ENCODE measurements at regions not wholly inside any gene's neighbourhood (a gene's known extent, or its start where the extent isn't known, plus 50 kb on each side); places are given as distances from the start of the nearest gene placed in this dataset.
A peak's percentile ranks its signal among the peaks of the same experiment; 100 is the strongest.
"Not testable (repeated sequence)": the region's sequence is repeated elsewhere in the genome, so short reads cannot be mapped to it uniquely, and the experiment has no call there.

GRCh38 chr3:177833332-177833731 is 636.0 kb upstream of the TBL1XR1 start:
- no peak for DNase-seq

GRCh38 chr3:177835008-177835407 is 637.7 kb upstream of the TBL1XR1 start:
- peak; percentile 97 for DNase-seq

- peak; percentile 16 for DNase-seq
Observed at GRCh38 chr3:177835917-177836316, 638.6 kb upstream of the TBL1XR1 start.

GRCh38 chr3:177836671-177837070 is 639.4 kb upstream of the TBL1XR1 start:
- DNase-seq: peak; percentile 90

GRCh38 chr3:177837951-177838655 is 640.8 kb upstream of the TBL1XR1 start:
- DNase-seq: no peak

GRCh38 chr3:177838766-177839350 is 641.6 kb upstream of the TBL1XR1 start:
- DNase-seq: no peak

GRCh38 chr3:177842302-177842701 is 645.0 kb upstream of the TBL1XR1 start:
- DNase-seq: no peak

GRCh38 chr3:177842743-177843734 is 645.8 kb upstream of the TBL1XR1 start:
- peak; percentile 25 for DNase-seq

GRCh38 chr3:177852001-177852807 is 654.9 kb upstream of the TBL1XR1 start:
- no peak for DNase-seq

- no peak for DNase-seq
Observed at GRCh38 chr3:177855021-177855420, 657.7 kb upstream of the TBL1XR1 start.

GRCh38 chr3:177860184-177860583 is 662.9 kb upstream of the TBL1XR1 start:
- no peak for DNase-seq

GRCh38 chr3:177862962-177863491 is 665.7 kb upstream of the TBL1XR1 start:
- DNase-seq: no peak

- DNase-seq: not testable (repeated sequence)
Observed at GRCh38 chr3:177871267-177871666, 665.0 kb upstream of the KCNMB2 start.

- DNase-seq: no peak
Observed at GRCh38 chr3:177878192-177878591, 658.0 kb upstream of the KCNMB2 start.

GRCh38 chr3:177878957-177879356 is 657.3 kb upstream of the KCNMB2 start:
- DNase-seq: no peak

GRCh38 chr3:177881351-177881750 is 654.9 kb upstream of the KCNMB2 start:
- no peak for DNase-seq

GRCh38 chr3:177882124-177882648 is 654.0 kb upstream of the KCNMB2 start:
- no peak for DNase-seq

GRCh38 chr3:177883091-177883490 is 653.1 kb upstream of the KCNMB2 start:
- no peak for DNase-seq

- peak; percentile 5 for DNase-seq
Observed at GRCh38 chr3:177883957-177884356, 652.3 kb upstream of the KCNMB2 start.

GRCh38 chr3:177885063-177885462 is 651.2 kb upstream of the KCNMB2 start:
- DNase-seq: no peak

GRCh38 chr3:177886501-177886900 is 649.7 kb upstream of the KCNMB2 start:
- no peak for DNase-seq

- no peak for DNase-seq
Observed at GRCh38 chr3:177887475-177887874, 648.8 kb upstream of the KCNMB2 start.
